Activated CD4-positive, alpha-beta memory T cell treated with anti-CD3 and anti-CD28 coated beads, Interleukin-2, amount 10 ng/mL, durations not matched to agents 7 days and 5 days (primary cell): ENCODE measurements at regions not wholly inside any gene's neighbourhood (a gene's known extent, or its start where the extent isn't known, plus 50 kb on each side); places are given as distances from the start of the nearest gene placed in this dataset.

Experiments used
- CTCF ChIA-PET: fragments of 350-600 bp; sonication (Branson Sonifier 250); formaldehyde crosslinking; loops from one replicate; lab custom pipeline; 2021; ENCODE audit warnings: antibody characterized with exemption, inconsistent platforms; lab: Charles Lee
- POLR2A ChIA-PET: fragments of 350-600 bp; sonication (Branson Sonifier 250); formaldehyde crosslinking; loops from one replicate; lab custom pipeline; 2021; ENCODE audit warnings: antibody characterized with exemption; lab: Charles Lee
- DNase-seq: peaks from one replicate; pipeline ENCODE4 v3.0.0-alpha.2; 2020
- H3K27ac Mint-ChIP-seq: one replicate; pipeline ENCODE4 v1.8.0; 2021; ENCODE audit warnings: mild to moderate bottlenecking, mixed read lengths
- H3K27me3 Mint-ChIP-seq: one replicate; pipeline ENCODE4 v1.8.0; 2021; ENCODE audit warnings: mixed read lengths
- H3K36me3 Mint-ChIP-seq: one replicate; pipeline ENCODE4 v1.8.0; 2021; ENCODE audit warnings: low read depth, mixed read lengths
- H3K4me1 Mint-ChIP-seq: one replicate; pipeline ENCODE4 v1.8.0; 2021; ENCODE audit warnings: mixed read lengths
- H3K4me3 Mint-ChIP-seq: one replicate; pipeline ENCODE4 v1.8.0; 2021; ENCODE audit warnings: mild to moderate bottlenecking, mixed read lengths
- H3K9me3 Mint-ChIP-seq: one replicate; pipeline ENCODE4 v1.8.0; 2021; ENCODE audit warnings: mixed read lengths

DNA sequence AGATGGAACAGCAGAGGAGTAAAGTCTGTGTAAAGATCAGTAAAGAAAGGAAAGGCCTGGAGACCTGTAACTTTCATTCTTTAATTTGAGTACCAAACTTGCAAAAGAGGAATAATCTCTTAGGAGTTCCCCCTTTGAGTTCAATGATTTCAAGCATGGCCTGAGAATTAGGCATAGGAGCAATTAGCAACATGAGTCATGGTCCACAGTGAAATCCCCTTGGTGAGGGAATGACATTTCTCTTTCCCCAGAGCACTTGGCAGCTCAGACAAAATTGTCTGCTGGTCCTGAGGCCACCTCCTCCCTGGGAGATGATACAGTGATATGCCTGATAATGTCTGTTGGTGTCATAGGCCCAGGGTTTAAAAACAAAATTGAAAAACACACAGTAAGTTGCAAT is 81.4 kb upstream of the CRBN start:
- Mint-ChIP-seq H3K27ac (no peak overlapping the region), H3K4me3 (no peak overlapping the region), H3K36me3 (no peaks in the 10 kb centered on the region), H3K27me3 (no peaks in the 10 kb centered on the region), H3K9me3 (no peaks in the 10 kb centered on the region), H3K4me1 (no peaks in the 10 kb centered on the region)
- no peak for DNase-seq
- ChIA-PET POLR2A (no interaction called here), CTCF (no interaction called here)

DNA sequence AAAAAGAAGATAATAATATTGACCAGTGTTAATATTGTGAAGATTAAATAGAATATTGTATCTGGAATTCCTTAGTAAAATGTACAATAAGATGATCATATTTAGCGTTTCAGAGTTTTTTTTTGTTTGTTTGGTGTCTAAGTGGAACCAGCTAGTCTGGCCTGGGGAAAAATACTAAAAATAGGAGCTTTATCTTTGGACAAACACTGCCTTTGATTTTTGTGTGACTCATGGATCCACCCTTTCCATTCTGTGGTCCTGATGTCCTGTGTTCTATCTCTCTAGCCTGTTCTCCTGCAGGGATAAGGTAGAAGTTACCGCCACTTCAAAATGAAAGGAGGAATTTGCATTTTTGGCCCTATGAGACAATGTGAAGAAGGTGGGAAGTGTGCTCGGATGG is 79.7 kb upstream of the CRBN start:
- ChIA-PET CTCF (no interaction called here), POLR2A (no interaction called here)
- Mint-ChIP-seq H3K27ac (no peak overlapping the region), H3K27me3 (no peaks in the 10 kb centered on the region), H3K36me3 (no peaks in the 10 kb centered on the region), H3K4me3 (no peak overlapping the region), H3K9me3 (no peaks in the 10 kb centered on the region), H3K4me1 (no peaks in the 10 kb centered on the region)
- DNase-seq: no peak

- Mint-ChIP-seq H3K36me3 (no peaks in the 10 kb centered on the region), H3K9me3 (no peaks in the 10 kb centered on the region), H3K4me3 (no peak overlapping the region), H3K27me3 (no peaks in the 10 kb centered on the region), H3K27ac (no peak overlapping the region), H3K4me1 (no peaks in the 10 kb centered on the region)
- POLR2A ChIA-PET: no interaction called here
- CTCF ChIA-PET: no interaction called here
- no peak for DNase-seq
These were observed 78.8 kb upstream of the CRBN start for GRCh38 chr3:3258281-3258680.

DNA sequence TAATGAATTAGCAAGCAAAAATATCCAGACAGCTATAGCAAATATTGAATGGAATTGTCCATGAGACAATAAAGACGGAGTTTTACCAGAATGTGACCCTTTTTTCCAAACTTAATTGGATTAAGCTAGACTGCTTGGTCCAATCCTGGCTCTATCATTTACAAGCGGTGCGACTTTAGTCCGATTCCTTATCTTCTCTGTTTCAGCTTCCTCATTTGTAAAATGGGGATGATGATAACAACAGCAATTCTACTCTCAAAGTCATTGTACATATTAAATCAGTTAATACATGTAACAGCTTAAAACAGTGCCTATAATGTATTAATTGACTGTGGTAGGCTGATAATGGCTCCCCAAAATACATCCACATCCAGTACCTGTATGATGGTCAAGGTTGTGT is 62.1 kb upstream of the CRBN start:
- H3K27me3 Mint-ChIP-seq: no peaks in the 10 kb centered on the region
- no peaks in the 10 kb centered on the region for H3K36me3 Mint-ChIP-seq
- no peaks in the 10 kb centered on the region for H3K4me1 Mint-ChIP-seq
- ChIA-PET CTCF (interaction anchor here (1.5 kb wide), 1 partner anchor 42 kb away, joined by 3 read pairs; no protein-coding TSS in a partner anchor), POLR2A (no interaction called here)
- H3K27ac Mint-ChIP-seq: no peak overlapping the region
- no peak overlapping the region for H3K4me3 Mint-ChIP-seq
- DNase-seq: no peak
- no peaks in the 10 kb centered on the region for H3K9me3 Mint-ChIP-seq

DNA sequence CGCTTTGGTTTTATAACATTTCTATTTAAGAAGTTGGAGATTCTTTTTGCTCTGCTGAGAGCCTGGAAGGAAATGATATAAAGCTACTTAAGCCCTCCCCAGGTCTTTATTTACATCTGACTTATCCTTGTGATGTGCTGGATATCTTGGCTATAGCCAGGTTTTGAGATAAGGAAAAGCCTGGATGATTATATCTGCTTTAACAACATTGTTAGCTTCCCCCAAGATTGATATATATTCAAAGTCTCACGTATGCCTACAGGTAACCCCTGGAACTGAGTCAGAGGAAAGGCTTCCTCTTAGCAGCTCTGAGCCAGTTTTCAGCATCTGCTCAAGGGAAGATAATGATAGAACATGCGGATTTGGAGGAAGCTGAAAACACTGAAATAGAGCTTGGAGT is 61.5 kb upstream of the CRBN start:
- no peak overlapping the region for H3K27ac Mint-ChIP-seq
- no peaks in the 10 kb centered on the region for H3K4me1 Mint-ChIP-seq
- CTCF ChIA-PET: interaction anchor here (1.5 kb wide), 1 partner anchor 41 kb away, joined by 3 read pairs; no protein-coding TSS in a partner anchor
- no peaks in the 10 kb centered on the region for H3K9me3 Mint-ChIP-seq
- no peaks in the 10 kb centered on the region for H3K36me3 Mint-ChIP-seq
- POLR2A ChIA-PET: no interaction called here
- no peak for DNase-seq
- no peak overlapping the region for H3K4me3 Mint-ChIP-seq
- H3K27me3 Mint-ChIP-seq: no peaks in the 10 kb centered on the region

- ChIA-PET CTCF (no interaction called here), POLR2A (no interaction called here)
- Mint-ChIP-seq H3K27ac (no peak overlapping the region), H3K36me3 (no peaks in the 10 kb centered on the region), H3K4me3 (no peak overlapping the region), H3K9me3 (no peaks in the 10 kb centered on the region), H3K27me3 (no peaks in the 10 kb centered on the region), H3K4me1 (no peaks in the 10 kb centered on the region)
- no peak for DNase-seq
These were observed 58.5 kb upstream of the CRBN start for GRCh38 chr3:3237979-3238378.

DNA sequence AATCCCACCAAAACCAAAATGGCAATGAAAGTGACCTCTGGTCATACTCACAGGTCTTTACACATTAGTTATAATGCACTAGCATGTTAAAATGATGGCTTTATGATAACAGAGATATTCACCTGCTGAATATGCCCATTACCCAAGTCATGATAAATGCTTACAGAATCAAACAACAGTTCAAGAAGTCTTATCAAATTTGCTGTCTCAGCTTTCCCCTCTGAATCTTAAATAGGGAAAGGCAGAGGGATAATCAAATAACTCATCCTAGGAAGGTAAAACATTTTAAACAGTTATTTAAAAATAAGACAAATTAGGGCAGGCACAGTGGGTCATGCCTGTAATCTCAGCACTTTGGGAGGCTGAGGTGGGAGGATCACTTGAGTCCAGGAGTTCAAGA is 52.8 kb upstream of the CRBN start:
- CTCF ChIA-PET: no interaction called here
- no peak overlapping the region for H3K4me3 Mint-ChIP-seq
- POLR2A ChIA-PET: no interaction called here
- H3K27ac Mint-ChIP-seq: no peak overlapping the region
- no peaks in the 10 kb centered on the region for H3K27me3 Mint-ChIP-seq
- DNase-seq: no peak
- no peaks in the 10 kb centered on the region for H3K36me3 Mint-ChIP-seq
- peaks cover 3% of the 10 kb centered on the region for H3K9me3 Mint-ChIP-seq
- no peaks in the 10 kb centered on the region for H3K4me1 Mint-ChIP-seq
